SK-N-SH (cell line): ENCODE measurements at regions not wholly inside any gene's neighbourhood (a gene's known extent, or its start where the extent isn't known, plus 50 kb on each side); places are given as distances from the start of the nearest gene placed in this dataset.

Experiments used
- CTCF ChIA-PET: fragments of 300-600, 350-600 bp; formaldehyde crosslinking; extraction: SDS; loops from one replicate; lab custom pipeline; 2021; lab: Yijun Ruan, JAX
- POLR2A ChIA-PET: fragments of 350-600 bp; sonication (Branson Sonifier 250); formaldehyde crosslinking; extraction: SDS; loops from one replicate; lab custom pipeline; 2020; ENCODE audit warnings: antibody characterized with exemption, inconsistent platforms; lab: Yijun Ruan, JAX
- DNase-seq: peaks from one replicate; pipeline ENCODE4 v3.0.0; 2012
- H2AFZ ChIP-seq: fragments of 200-600 bp; sonication (generic); 2 replicates; pipeline ENCODE4 v1.8.1; 2016; ENCODE audit warnings: antibody characterized with exemption, mild to moderate bottlenecking, low read depth
- H3F3A ChIP-seq: fragments of 200-600 bp; sonication (generic); replicated peaks from 2 replicates; pipeline ENCODE3; 2016; ENCODE audit warnings: antibody characterized with exemption, mild to moderate bottlenecking; ENCODE audit not compliant: insufficient read depth
- H3K27ac ChIP-seq, 2 experiments: fragments of 200-500 bp in 1 of 2; fragments of 200-600 bp in 1 of 2; sonication (Bioruptor generic) in 1 of 2; sonication (generic), shearing (Covaris generic) in 1 of 2; 2 replicates each; pipeline versions ENCODE4 v1.5.1 to v1.6.1; 2014 to 2016; ENCODE audit warnings: low read depth in 2 of 2, inconsistent platforms in 1 of 2, low read length in 1 of 2, mild to moderate bottlenecking in 1 of 2, mixed read lengths in 1 of 2
- H3K27me3 ChIP-seq: fragments of 200-600 bp; sonication (generic), shearing (Covaris generic); 2 replicates; pipeline ENCODE4 v1.6.1; 2016; ENCODE audit warnings: mixed run types; ENCODE audit not compliant: insufficient read depth
- H3K36me3 ChIP-seq, 2 experiments: fragments of 200-500 bp in 1 of 2; fragments of 200-600 bp in 1 of 2; sonication (Bioruptor generic) in 1 of 2; sonication (generic) in 1 of 2; replicated peaks in 1 of 2; 2 replicates each; pipeline versions ENCODE3 to v1.5.1; 2014 to 2016; ENCODE audit warnings: low read length in 1 of 2, mild to moderate bottlenecking in 1 of 2; ENCODE audit not compliant: insufficient read depth in 2 of 2, control insufficient read depth in 1 of 2
- H3K4me1 ChIP-seq, 2 experiments: fragments of 200-500 bp in 1 of 2; fragments of 200-600 bp in 1 of 2; sonication (Bioruptor generic) in 1 of 2; sonication (generic), shearing (Covaris generic) in 1 of 2; 2 replicates each; pipeline versions ENCODE4 v1.5.1 to v1.6.1; 2014 to 2016; ENCODE audit warnings: low read depth in 1 of 2, low read length in 1 of 2, mixed run types in 1 of 2; ENCODE audit not compliant: insufficient read depth in 2 of 2, control insufficient read depth in 1 of 2
- H3K4me2 ChIP-seq: fragments of 200-600 bp; sonication (generic), shearing (Covaris generic); 2 replicates; pipeline ENCODE4 v1.6.1; 2017; ENCODE audit warnings: mixed run types
- H3K4me3 ChIP-seq, 2 experiments: fragments of 200-500 bp in 1 of 2; fragments of 200-600 bp in 1 of 2; sonication (Bioruptor generic) in 1 of 2; sonication (generic), shearing (Covaris generic) in 1 of 2; 2 replicates each; pipeline versions ENCODE4 v1.5.1 to v1.8.1; 2014 to 2016; ENCODE audit warnings: low read depth in 2 of 2, inconsistent platforms in 1 of 2, low read length in 1 of 2, mild to moderate bottlenecking in 1 of 2, mixed read lengths in 1 of 2, moderate library complexity in 1 of 2
- H3K79me2 ChIP-seq: fragments of 200-600 bp; sonication (generic); 2 replicates; pipeline ENCODE4 v1.8.1; 2017; ENCODE audit warnings: mild to moderate bottlenecking; ENCODE audit not compliant: insufficient read depth
- H3K9ac ChIP-seq: fragments of 200-600 bp; sonication (generic); 2 replicates; pipeline ENCODE4 v1.6.1; 2017; ENCODE audit warnings: mixed run types
- H3K9me2 ChIP-seq: fragments of 200-600 bp; sonication (generic); 2 replicates; pipeline ENCODE4 v1.6.1; 2017; ENCODE audit warnings: mixed run types
- H3K9me3 ChIP-seq: fragments of 200-600 bp; sonication (generic); 2 replicates; pipeline ENCODE4 v1.6.1; 2017; ENCODE audit warnings: mixed run types, mild to moderate bottlenecking, moderate library complexity
- H4K20me1 ChIP-seq: fragments of 200-600 bp; sonication (generic); 2 replicates; pipeline ENCODE4 v1.6.1; 2017; ENCODE audit warnings: mild to moderate bottlenecking, mixed run types; ENCODE audit not compliant: insufficient read depth
- ELF1 ChIP-seq: IDR thresholded peaks from 2 replicates; pipeline ENCODE4 v1.4.0; 2012
- FOSL2 ChIP-seq: IDR thresholded peaks from 2 replicates; pipeline ENCODE4 v1.4.0; 2012; ENCODE audit warnings: low read depth, mild to moderate bottlenecking, moderate library complexity, borderline replicate concordance
- GABPA ChIP-seq: IDR thresholded peaks from 2 replicates; pipeline ENCODE4 v1.4.0; 2012; ENCODE audit warnings: low read depth, mild to moderate bottlenecking
- MEF2A ChIP-seq: IDR thresholded peaks from 2 replicates; pipeline ENCODE4 v1.4.0; 2012; ENCODE audit warnings: low read depth, borderline replicate concordance
- MXI1 ChIP-seq: IDR thresholded peaks from 2 replicates; pipeline ENCODE4 v1.6.1; 2012; ENCODE audit warnings: mild to moderate bottlenecking, low read depth, low read length, improper control_type of control experiment
- NRF1 ChIP-seq: IDR thresholded peaks from 2 replicates; pipeline ENCODE4 v1.6.1; 2012; ENCODE audit warnings: low read depth, mild to moderate bottlenecking, low read length
- POLR2AphosphoS5 ChIP-seq: IDR thresholded peaks from 2 replicates; pipeline ENCODE4 v1.6.1; 2012; ENCODE audit warnings: low read depth, low read length
- RAD21 ChIP-seq: IDR thresholded peaks from 2 replicates; pipeline ENCODE4 v1.6.1; 2012; ENCODE audit warnings: mild to moderate bottlenecking, low read length
- SIN3A ChIP-seq: IDR thresholded peaks from 2 replicates; pipeline ENCODE4 v1.6.1; 2012; ENCODE audit warnings: low read depth, mild to moderate bottlenecking, low read length, moderate library complexity, borderline replicate concordance
- TAF1 ChIP-seq: IDR thresholded peaks from 2 replicates; pipeline ENCODE4 v1.6.1; 2012; ENCODE audit warnings: low read depth, mild to moderate bottlenecking, low read length, moderate library complexity, borderline replicate concordance
- TCF12 ChIP-seq: IDR thresholded peaks from 2 replicates; pipeline ENCODE4 v1.4.0; 2012
- TEAD4 ChIP-seq: IDR thresholded peaks from 2 replicates; pipeline ENCODE4 v1.4.0; 2012; ENCODE audit warnings: mild to moderate bottlenecking, borderline replicate concordance; ENCODE audit not compliant: insufficient read depth
- YY1 ChIP-seq: IDR thresholded peaks from 2 replicates; pipeline ENCODE4 v1.4.0; 2012; ENCODE audit warnings: low read depth, mild to moderate bottlenecking
- WGBS: methylation state at CpG from one replicate; pipeline ENCODE4 v1.1.6; 2017; ENCODE audit warnings: low lambda C conversion rate; 5-methylcytosine and 5-hydroxymethylcytosine counted together
- TF ChIP-seq, protein P1 (sequence below): IDR thresholded peaks from 2 replicates; pipeline ENCODE4 v1.6.1; 2012; ENCODE audit warnings: mild to moderate bottlenecking, low read depth, low read length, moderate library complexity
- TF ChIP-seq, protein P2 (sequence below): fragments of 150-350 bp; IDR thresholded peaks from 2 replicates; pipeline ENCODE4 v1.6.1; 2017; ENCODE audit warnings: antibody characterized with exemption, low read length, low read depth, borderline replicate concordance
- TF ChIP-seq, protein P3 (sequence below): IDR thresholded peaks from 2 replicates; pipeline ENCODE4; 2012

DNA sequence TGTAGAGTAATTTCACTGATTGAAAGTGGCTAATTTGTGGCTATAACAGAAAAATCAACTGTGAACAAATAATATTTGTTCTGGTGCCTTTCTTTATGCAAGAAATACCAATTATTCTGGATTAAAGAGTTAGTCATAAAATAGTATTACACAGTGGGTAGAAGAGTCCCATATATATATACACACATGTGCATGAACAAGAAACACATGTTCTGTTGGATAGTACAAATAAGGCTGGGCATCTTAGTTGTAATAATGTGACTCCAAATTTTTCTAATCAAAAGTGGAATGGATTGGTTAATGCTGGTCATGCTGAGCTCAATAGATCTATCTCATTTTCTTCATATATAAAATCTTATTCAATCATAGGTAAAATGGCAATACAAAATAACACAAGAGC is 179.4 kb downstream of the OGFRL1 start:
- Histone ChIP-seq H3K27ac (peak overlapping the region in 1 of 2 experiments; percentile 74; a peak in 2 of 4 replicates), H3K9ac (no peak overlapping the region), H3K9me2 (no peaks in the 10 kb centered on the region), H3K9me3 (peaks cover 24% of the 10 kb centered on the region; the same call in 1 of the 2 replicates), H3K27me3 (no peaks in the 10 kb centered on the region), H3K79me2 (no peaks in the 10 kb centered on the region), H3K4me1 (no peaks in the 10 kb centered on the region; a peak in 1 of 4 replicates), H4K20me1 (no peaks in the 10 kb centered on the region), H3K4me3 (no peak overlapping the region), H3K36me3 (peaks cover 0 to 2% of the 10 kb centered on the region in 2 experiments), H3K4me2 (no peak overlapping the region), H3F3A (peaks cover 24% of the 10 kb centered on the region), H2AFZ (no peak overlapping the region)
- TF ChIP-seq TEAD4 (no peak), GABPA (no peak), MEF2A (no peak), MXI1 (no peak), ELF1 (no peak), TCF12 (no peak), NRF1 (no peak)
- TF ChIP-seq, protein P1, sequence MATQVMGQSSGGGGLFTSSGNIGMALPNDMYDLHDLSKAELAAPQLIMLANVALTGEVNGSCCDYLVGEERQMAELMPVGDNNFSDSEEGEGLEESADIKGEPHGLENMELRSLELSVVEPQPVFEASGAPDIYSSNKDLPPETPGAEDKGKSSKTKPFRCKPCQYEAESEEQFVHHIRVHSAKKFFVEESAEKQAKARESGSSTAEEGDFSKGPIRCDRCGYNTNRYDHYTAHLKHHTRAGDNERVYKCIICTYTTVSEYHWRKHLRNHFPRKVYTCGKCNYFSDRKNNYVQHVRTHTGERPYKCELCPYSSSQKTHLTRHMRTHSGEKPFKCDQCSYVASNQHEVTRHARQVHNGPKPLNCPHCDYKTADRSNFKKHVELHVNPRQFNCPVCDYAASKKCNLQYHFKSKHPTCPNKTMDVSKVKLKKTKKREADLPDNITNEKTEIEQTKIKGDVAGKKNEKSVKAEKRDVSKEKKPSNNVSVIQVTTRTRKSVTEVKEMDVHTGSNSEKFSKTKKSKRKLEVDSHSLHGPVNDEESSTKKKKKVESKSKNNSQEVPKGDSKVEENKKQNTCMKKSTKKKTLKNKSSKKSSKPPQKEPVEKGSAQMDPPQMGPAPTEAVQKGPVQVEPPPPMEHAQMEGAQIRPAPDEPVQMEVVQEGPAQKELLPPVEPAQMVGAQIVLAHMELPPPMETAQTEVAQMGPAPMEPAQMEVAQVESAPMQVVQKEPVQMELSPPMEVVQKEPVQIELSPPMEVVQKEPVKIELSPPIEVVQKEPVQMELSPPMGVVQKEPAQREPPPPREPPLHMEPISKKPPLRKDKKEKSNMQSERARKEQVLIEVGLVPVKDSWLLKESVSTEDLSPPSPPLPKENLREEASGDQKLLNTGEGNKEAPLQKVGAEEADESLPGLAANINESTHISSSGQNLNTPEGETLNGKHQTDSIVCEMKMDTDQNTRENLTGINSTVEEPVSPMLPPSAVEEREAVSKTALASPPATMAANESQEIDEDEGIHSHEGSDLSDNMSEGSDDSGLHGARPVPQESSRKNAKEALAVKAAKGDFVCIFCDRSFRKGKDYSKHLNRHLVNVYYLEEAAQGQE: no peak
- DNase-seq: no peak
- ChIA-PET CTCF (no interaction called here), POLR2A (no interaction called here)

DNA sequence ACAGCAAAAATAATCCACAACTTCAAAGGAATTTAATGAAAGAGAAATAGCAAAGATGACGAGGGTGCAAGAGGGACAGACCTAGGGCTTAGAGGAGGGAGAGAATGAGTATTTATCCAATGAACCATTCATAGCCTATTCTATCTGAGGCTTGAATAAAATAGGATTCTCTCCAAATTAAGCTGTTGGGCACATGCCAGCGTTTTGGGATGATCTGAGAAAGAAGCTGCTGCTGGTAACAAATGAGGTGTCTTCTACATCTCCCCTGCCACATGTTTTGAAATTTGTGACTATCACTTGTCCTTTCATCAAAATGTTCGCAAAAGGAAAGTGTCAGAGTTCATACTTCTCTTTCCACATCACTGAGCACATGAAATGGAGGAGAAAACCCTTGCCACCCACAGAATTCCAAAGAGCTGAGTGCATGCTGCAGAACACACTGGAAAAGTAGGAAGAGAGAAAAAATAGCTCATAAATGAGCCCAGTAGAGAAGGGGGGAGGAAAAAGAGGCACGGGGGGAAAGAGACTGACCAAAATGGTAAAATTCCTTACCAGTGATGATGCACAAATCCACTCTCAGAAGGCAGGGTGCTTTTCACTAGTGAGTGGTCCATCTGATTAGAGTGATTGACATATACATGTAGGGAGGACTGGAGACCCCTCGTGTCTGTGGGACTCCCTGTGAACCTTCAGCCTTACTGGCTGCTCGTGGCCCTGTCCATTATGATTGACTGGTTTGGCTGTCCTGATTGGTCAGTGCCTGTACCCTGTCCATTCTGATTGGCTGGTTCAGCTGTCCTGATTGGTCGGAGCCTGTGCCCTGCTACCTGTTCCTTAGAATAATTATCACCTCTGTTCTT is 180.5 kb downstream of the OGFRL1 start:
- H4K20me1 ChIP-seq: no peaks in the 10 kb centered on the region
- WGBS: 18% methylated on average over 6 of the region's 7 CpGs
- no peak for TF ChIP-seq TAF1
- no peak for TF ChIP-seq NRF1
- peak; percentile 34; the same call in 1 of the 2 replicates for TF ChIP-seq YY1
- TF ChIP-seq, protein P1: no peak
- TF ChIP-seq TEAD4: peak; percentile 32; the same call in 1 of the 2 replicates
- TF ChIP-seq SIN3A: no peak
- TF ChIP-seq, protein P2, sequence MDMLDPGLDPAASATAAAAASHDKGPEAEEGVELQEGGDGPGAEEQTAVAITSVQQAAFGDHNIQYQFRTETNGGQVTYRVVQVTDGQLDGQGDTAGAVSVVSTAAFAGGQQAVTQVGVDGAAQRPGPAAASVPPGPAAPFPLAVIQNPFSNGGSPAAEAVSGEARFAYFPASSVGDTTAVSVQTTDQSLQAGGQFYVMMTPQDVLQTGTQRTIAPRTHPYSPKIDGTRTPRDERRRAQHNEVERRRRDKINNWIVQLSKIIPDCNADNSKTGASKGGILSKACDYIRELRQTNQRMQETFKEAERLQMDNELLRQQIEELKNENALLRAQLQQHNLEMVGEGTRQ: no peak
- TF ChIP-seq GABPA: no peak
- TF ChIP-seq FOSL2: peak; percentile 40; the same call in 1 of the 2 replicates
- TF ChIP-seq ELF1: no peak
- TF ChIP-seq MXI1: no peak
- no peak for TF ChIP-seq RAD21
- no peak for TF ChIP-seq POLR2AphosphoS5
- TF ChIP-seq, protein P3, sequence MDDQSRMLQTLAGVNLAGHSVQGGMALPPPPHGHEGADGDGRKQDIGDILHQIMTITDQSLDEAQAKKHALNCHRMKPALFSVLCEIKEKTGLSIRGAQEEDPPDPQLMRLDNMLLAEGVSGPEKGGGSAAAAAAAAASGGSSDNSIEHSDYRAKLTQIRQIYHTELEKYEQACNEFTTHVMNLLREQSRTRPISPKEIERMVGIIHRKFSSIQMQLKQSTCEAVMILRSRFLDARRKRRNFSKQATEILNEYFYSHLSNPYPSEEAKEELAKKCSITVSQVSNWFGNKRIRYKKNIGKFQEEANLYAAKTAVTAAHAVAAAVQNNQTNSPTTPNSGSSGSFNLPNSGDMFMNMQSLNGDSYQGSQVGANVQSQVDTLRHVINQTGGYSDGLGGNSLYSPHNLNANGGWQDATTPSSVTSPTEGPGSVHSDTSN: 0 out of 2 replicates have a peak, but pooled peaks have one; percentile 40

More for the DNA sequence above, 180.5 kb downstream of the OGFRL1 start:
- no peaks in the 10 kb centered on the region for H3K9me2 ChIP-seq
- H3K27ac ChIP-seq: peak overlapping the region; percentile 48 to 74; a peak in 3 of 4 replicates
- ChIA-PET CTCF (no interaction called here), POLR2A (no interaction called here)
- H3K4me3 ChIP-seq: peak overlapping the region in 1 of 2 experiments; percentile 9; a peak in 2 of 4 replicates
- H3K4me2 ChIP-seq: peak overlapping the region; percentile 60
- no peak for DNase-seq
- peak overlapping the region; percentile 56 for H3K9ac ChIP-seq
- H2AFZ ChIP-seq: peak overlapping the region; percentile 74; the same call in 1 of the 2 replicates
- no peaks in the 10 kb centered on the region for H3K79me2 ChIP-seq
- peaks cover 24% of the 10 kb centered on the region; the same call in 1 of the 2 replicates for H3K9me3 ChIP-seq
- peaks cover 24% of the 10 kb centered on the region for H3F3A ChIP-seq
- no peaks in the 10 kb centered on the region for H3K27me3 ChIP-seq
- H3K4me1 ChIP-seq: no peaks in the 10 kb centered on the region; a peak in 1 of 4 replicates
- peaks cover 0 to 2% of the 10 kb centered on the region in 2 experiments for H3K36me3 ChIP-seq
